ENCODE measurements at regions not wholly inside any gene's neighbourhood (a gene's known extent, or its start where the extent isn't known, plus 50 kb on each side); places are given as distances from the start of the nearest gene placed in this dataset.

GRCh38 chr11:116356451-116356850 is 416.3 kb downstream of the BUD13 start:
- no peak overlapping the region for H3K4me3 ChIP-seq (ENCODE audit: low read length)
- TF ChIP-seq CTCF (conservative IDR thresholded peaks at IDR 0.05; ENCODE audit: low read depth, low read length): no peak
- no peak for DNase-seq (ENCODE audit: low read depth)

- no peak overlapping the region for H3K4me3 ChIP-seq (ENCODE audit: low read length)
- TF ChIP-seq CTCF (conservative IDR thresholded peaks at IDR 0.05; ENCODE audit: low read depth, low read length): no peak
These were observed 417.7 kb downstream of the BUD13 start for GRCh38 chr11:116355104-116355503.

GRCh38 chr11:116353589-116353988 is 419.2 kb downstream of the BUD13 start:
- no peak for DNase-seq (ENCODE audit: low read depth)
- H3K4me3 ChIP-seq (ENCODE audit: low read length): no peak overlapping the region
- no peak for TF ChIP-seq CTCF (conservative IDR thresholded peaks at IDR 0.05; ENCODE audit: low read depth, low read length)

More at GRCh38 chr11:116355104-116355503, 417.7 kb downstream of the BUD13 start:
- DNase-seq (ENCODE audit: low read depth): no peak

- H3K4me3 ChIP-seq (ENCODE audit: low read length): no peak overlapping the region
- no peak for TF ChIP-seq CTCF (conservative IDR thresholded peaks at IDR 0.05; ENCODE audit: low read depth, low read length)
- DNase-seq (ENCODE audit: low read depth): no peak
These were observed 419.9 kb downstream of the BUD13 start for GRCh38 chr11:116352881-116353280.

GRCh38 chr11:116348226-116348625 is 424.6 kb downstream of the BUD13 start:
- no peak for DNase-seq (ENCODE audit: low read depth)
- no peak for TF ChIP-seq CTCF (conservative IDR thresholded peaks at IDR 0.05; ENCODE audit: low read depth, low read length)
- no peak overlapping the region for H3K4me3 ChIP-seq (ENCODE audit: low read length)

- DNase-seq (ENCODE audit: low read depth): no peak
These were observed 427.2 kb downstream of the BUD13 start for GRCh38 chr11:116345575-116345974.

More at GRCh38 chr11:116345575-116345974, 427.2 kb downstream of the BUD13 start:
- H3K4me3 ChIP-seq (ENCODE audit: low read length): no peak overlapping the region
- no peak for TF ChIP-seq CTCF (conservative IDR thresholded peaks at IDR 0.05; ENCODE audit: low read depth, low read length)

All from retinal pigment epithelial cell (primary cell).